KMS-11 (cell line): ENCODE measurements at regions not wholly inside any gene's neighbourhood (a gene's known extent, or its start where the extent isn't known, plus 50 kb on each side); places are given as distances from the start of the nearest gene placed in this dataset.

Source experiments
- H2AFZ ChIP-seq: fragments of 200-600 bp; sonication (generic); 2 replicates; pipeline ENCODE4 v1.6.1; 2016; ENCODE audit warnings: antibody characterized with exemption, mixed run types, low read depth
- H3K27ac ChIP-seq: fragments of 200-600 bp; sonication (generic); 2 replicates; pipeline ENCODE4 v1.6.1; 2016; ENCODE audit warnings: mild to moderate bottlenecking, mixed run types
- H3K27me3 ChIP-seq: fragments of 200-600 bp; sonication (generic); 2 replicates; pipeline ENCODE4 v1.6.1; 2017; ENCODE audit warnings: mild to moderate bottlenecking, low read depth, mixed run types, moderate library complexity; ENCODE audit not compliant: insufficient read depth
- H3K36me3 ChIP-seq: fragments of 200-600 bp; sonication (generic); 2 replicates; pipeline ENCODE4 v1.6.1; 2017; ENCODE audit warnings: mild to moderate bottlenecking, mixed run types; ENCODE audit not compliant: insufficient read depth
- H3K4me1 ChIP-seq: fragments of 200-600 bp; sonication (generic); 2 replicates; pipeline ENCODE4 v1.6.1; 2016; ENCODE audit warnings: mild to moderate bottlenecking, low read depth, mixed run types; ENCODE audit not compliant: poor library complexity, severe bottlenecking
- H3K4me2 ChIP-seq: fragments of 200-600 bp; sonication (generic); 2 replicates; pipeline ENCODE4 v1.7.0; 2016; ENCODE audit warnings: mild to moderate bottlenecking, mixed run types
- H3K4me3 ChIP-seq: fragments of 200-600 bp; sonication (generic); IDR thresholded peaks from 2 replicates; pipeline ENCODE4 v1.6.1; 2017; ENCODE audit warnings: low read depth, low read length, mixed read lengths; ENCODE audit not compliant: insufficient read depth
- H3K79me2 ChIP-seq: fragments of 200-600 bp; sonication (generic); 2 replicates; pipeline ENCODE4 v1.6.1; 2016; ENCODE audit warnings: low read depth, mixed run types; ENCODE audit not compliant: insufficient read depth
- H3K9ac ChIP-seq: fragments of 200-600 bp; sonication (generic); 2 replicates; pipeline ENCODE4 v1.6.1; 2016; ENCODE audit warnings: mild to moderate bottlenecking, mixed run types
- H4K20me1 ChIP-seq: fragments of 200-600 bp; sonication (generic); 2 replicates; pipeline ENCODE4 v1.6.1; 2016; ENCODE audit warnings: mild to moderate bottlenecking, mixed run types; ENCODE audit not compliant: insufficient read depth
- CTCF ChIP-seq: fragments of 200-600 bp; sonication (generic); conservative IDR thresholded peaks from 2 replicates; pipeline ENCODE4 v1.6.1; 2017; ENCODE audit warnings: low read depth, mild to moderate bottlenecking, antibody characterized with exemption, low read length, moderate library complexity, mixed read lengths

GRCh38 chr11:60592601-60593000, 77.4 kb downstream of the MS4A13 start:
- H3K27me3 ChIP-seq, result no peaks in the 10 kb centered on the region
- no peak overlapping the region for H3K9ac ChIP-seq
- H3K4me2 ChIP-seq, result no peak overlapping the region
- H3K4me3 ChIP-seq, result no peak overlapping the region
- no peaks in the 10 kb centered on the region for H3K79me2 ChIP-seq
- H4K20me1 ChIP-seq, result no peaks in the 10 kb centered on the region
- no peaks in the 10 kb centered on the region for H3K4me1 ChIP-seq
- H2AFZ ChIP-seq, result no peak overlapping the region
- no peak overlapping the region for H3K27ac ChIP-seq
- no peak for TF ChIP-seq CTCF
- H3K36me3 ChIP-seq, result no peaks in the 10 kb centered on the region

DNA sequence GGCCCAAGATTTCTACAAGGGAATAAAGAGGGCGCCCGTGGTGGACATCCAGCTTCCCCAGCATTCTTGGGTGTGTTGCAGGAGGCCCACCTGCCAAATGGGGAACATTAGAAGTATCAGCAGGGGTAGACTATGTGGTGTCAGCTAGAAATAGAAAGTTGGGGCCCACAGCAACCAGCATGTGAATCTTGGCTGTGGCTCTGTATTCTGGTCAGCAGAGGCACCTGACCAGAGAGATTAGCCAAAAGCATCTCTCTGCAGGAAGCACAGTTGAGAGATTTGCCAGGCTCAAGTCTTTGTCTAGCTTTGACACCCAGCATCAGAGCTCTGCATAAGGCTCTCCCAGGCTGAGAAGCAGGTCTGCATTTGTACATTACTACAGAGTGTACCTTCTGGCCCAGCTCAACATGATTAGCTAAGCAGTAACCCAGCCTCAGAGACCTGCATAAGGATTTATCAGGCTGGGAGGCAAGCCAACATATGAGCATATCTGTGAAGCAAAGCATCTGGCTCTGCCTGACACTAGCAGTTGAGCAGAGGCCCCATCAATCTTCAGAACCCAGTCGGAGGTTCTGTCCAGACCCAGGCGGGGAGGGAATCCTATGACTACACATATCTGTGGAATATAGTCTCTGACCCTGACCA, 79.9 kb downstream of the MS4A13 start:
- H3K9ac ChIP-seq, result no peak overlapping the region

GRCh38 chr11:60607483-60607882, 91.9 kb upstream of the MS4A8 start:
- no peaks in the 10 kb centered on the region for H3K4me1 ChIP-seq
- H3K27ac ChIP-seq, result no peak overlapping the region
- no peak overlapping the region for H3K9ac ChIP-seq
- no peaks in the 10 kb centered on the region for H4K20me1 ChIP-seq
- peak; percentile 25; the same call in 1 of the 2 replicates for TF ChIP-seq CTCF
- H3K4me2 ChIP-seq, result no peak overlapping the region
- no peaks in the 10 kb centered on the region for H3K36me3 ChIP-seq
- no peaks in the 10 kb centered on the region for H3K79me2 ChIP-seq
- no peak overlapping the region for H2AFZ ChIP-seq
- no peak overlapping the region for H3K4me3 ChIP-seq
- H3K27me3 ChIP-seq, result no peaks in the 10 kb centered on the region

More for the DNA sequence above, 79.9 kb downstream of the MS4A13 start:
- H2AFZ ChIP-seq, result no peak overlapping the region
- no peak overlapping the region for H3K4me2 ChIP-seq
- no peak overlapping the region for H3K4me3 ChIP-seq
- no peaks in the 10 kb centered on the region for H3K27me3 ChIP-seq
- no peaks in the 10 kb centered on the region for H3K36me3 ChIP-seq
- TF ChIP-seq CTCF, result no peak
- H3K27ac ChIP-seq, result no peak overlapping the region
- H3K4me1 ChIP-seq, result no peaks in the 10 kb centered on the region
- H4K20me1 ChIP-seq, result no peaks in the 10 kb centered on the region
- no peaks in the 10 kb centered on the region for H3K79me2 ChIP-seq

DNA sequence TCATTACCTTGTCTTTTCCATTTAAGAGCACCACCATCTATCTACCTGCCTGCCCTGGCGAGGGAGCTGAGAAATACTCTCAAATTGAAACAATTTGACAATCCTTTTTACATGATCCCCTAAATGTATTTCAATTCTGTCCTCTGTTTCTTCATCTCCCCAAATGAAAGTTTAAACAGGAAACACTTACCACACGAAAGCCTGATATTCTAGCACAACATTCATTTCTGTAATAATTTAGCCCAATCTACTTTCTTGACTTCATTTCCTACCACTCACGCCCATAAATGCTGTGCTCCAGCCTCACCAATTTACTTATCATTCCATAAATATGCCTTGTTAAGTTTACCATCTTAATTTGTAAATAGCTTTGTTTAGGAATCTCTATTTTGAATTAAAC, 89.8 kb upstream of the MS4A8 start:
- Histone ChIP-seq H3K27me3 (no peaks in the 10 kb centered on the region), H3K4me3 (no peak overlapping the region), H2AFZ (no peak overlapping the region), H3K4me1 (no peaks in the 10 kb centered on the region), H4K20me1 (no peaks in the 10 kb centered on the region), H3K79me2 (no peaks in the 10 kb centered on the region), H3K27ac (no peak overlapping the region), H3K36me3 (no peaks in the 10 kb centered on the region), H3K9ac (no peak overlapping the region), H3K4me2 (no peak overlapping the region)
- TF ChIP-seq CTCF, result no peak
